GM12878 (cell line): ENCODE measurements at regions not wholly inside any gene's neighbourhood (a gene's known extent, or its start where the extent isn't known, plus 50 kb on each side); places are given as distances from the start of the nearest gene placed in this dataset.

Experiments
- ATAC-seq: fragments of 200-7000 bp; cut with Tn5 transposase; 3 replicates; pipeline ENCODE4 v1.9.1; 2020; ENCODE audit warnings: mild to moderate bottlenecking, moderate library complexity
- BruUV-seq: library from RNA; stranded (reverse); fragments of 400-500 nt; replicated peaks from 2 replicates; lab custom pipeline; 2021; lab: Mats Ljungman, UMichigan
- CTCF ChIA-PET: fragments of 300-600 bp; sonication (Branson Sonifier 250); formaldehyde crosslinking; extraction: SDS; loops from one replicate; lab custom pipeline; 2021; ENCODE audit warnings: inconsistent platforms; lab: Yijun Ruan, JAX
- POLR2A ChIA-PET: fragments of 350-600 bp; formaldehyde crosslinking; extraction: SDS; loops from one replicate; lab custom pipeline; 2021; ENCODE audit warnings: inconsistent platforms; lab: Charles Lee
- RAD21 ChIA-PET: fragments of 300-600 bp; sonication (Branson Sonifier 250); formaldehyde crosslinking; loops from one replicate; lab custom pipeline; 2023; ENCODE audit warnings: antibody characterized with exemption; ENCODE audit not compliant: unreplicated experiment; lab: Charles Lee
- SMC1A ChIA-PET: fragments of 300-600 bp; sonication (Branson Sonifier 250); formaldehyde crosslinking; loops from one replicate; lab custom pipeline; 2023; ENCODE audit not compliant: unreplicated experiment, uncharacterized antibody; lab: Charles Lee
- DNase-seq: peaks from one replicate; pipeline ENCODE4 v3.0.0-alpha.2; 2011; ENCODE audit warnings: low read depth, low spot score
- FAIRE-seq: peaks from 3 replicates; lab custom pipeline; 2011; peaks lifted over from hg19 to GRCh38; lab: Jason Lieb, UNC
- H2AFZ ChIP-seq: 2 replicates; pipeline ENCODE4 v1.6.0; 2011; ENCODE audit warnings: low read depth, low read length, control low read depth; ENCODE audit not compliant: control insufficient read depth
- H3K27ac ChIP-seq: 2 replicates; pipeline ENCODE4 v1.5.1; 2011; ENCODE audit warnings: control low read depth; ENCODE audit not compliant: control insufficient read depth, insufficient read depth
- H3K27me3 ChIP-seq, 2 experiments: replicated peaks in 1 of 2; 2 replicates each; pipeline versions ENCODE4 v1.6.0 to v1.6.1; 2011; ENCODE audit warnings: low read length in 1 of 2; ENCODE audit not compliant: control insufficient read depth in 2 of 2, insufficient read depth in 2 of 2
- H3K36me3 ChIP-seq, 2 experiments: 2 replicates each; pipeline ENCODE4 v1.5.1; 2011; ENCODE audit warnings: low read length in 1 of 2; ENCODE audit not compliant: control insufficient read depth in 2 of 2, insufficient read depth in 2 of 2
- H3K4me1 ChIP-seq: 2 replicates; pipeline ENCODE4 v1.6.1; 2011; ENCODE audit warnings: mild to moderate bottlenecking, low read length, moderate library complexity, mixed read lengths; ENCODE audit not compliant: control insufficient read depth, insufficient read depth
- H3K4me2 ChIP-seq: 2 replicates; pipeline ENCODE4 v1.6.0; 2011; ENCODE audit warnings: control low read depth; ENCODE audit not compliant: control insufficient read depth, insufficient read depth
- H3K4me3 ChIP-seq: fragments of 200-600 bp; sonication (generic); 2 replicates; pipeline ENCODE4 v1.5.1; 2016
- H3K79me2 ChIP-seq: 2 replicates; pipeline ENCODE4 v1.6.0; 2011; ENCODE audit warnings: low read length; ENCODE audit not compliant: control insufficient read depth, insufficient read depth
- H3K9ac ChIP-seq: 2 replicates; pipeline ENCODE4 v1.8.0; 2011; ENCODE audit warnings: low read length, control low read depth, mixed read lengths; ENCODE audit not compliant: control insufficient read depth, insufficient read depth
- H3K9me3 ChIP-seq: replicated peaks from 3 replicates; pipeline ENCODE4 v1.5.1; 2011; ENCODE audit warnings: mild to moderate bottlenecking, low read length; ENCODE audit not compliant: control insufficient read depth, insufficient read depth
- H4K20me1 ChIP-seq: 2 replicates; pipeline ENCODE4 v1.6.0; 2011; ENCODE audit not compliant: control insufficient read depth, insufficient read depth
- BCL11A ChIP-seq: IDR thresholded peaks from 2 replicates; pipeline ENCODE4 v1.6.1; 2011; ENCODE audit warnings: low read depth, low read length
- CHD1 ChIP-seq: IDR thresholded peaks from 2 replicates; pipeline ENCODE4 v1.6.1; 2012; ENCODE audit warnings: low read depth, low read length, improper control_type of control experiment
- CHD2 ChIP-seq: IDR thresholded peaks from 2 replicates; pipeline ENCODE4 v1.6.1; 2011; ENCODE audit warnings: low read depth, low read length, improper control_type of control experiment, borderline replicate concordance
- GABPA ChIP-seq: IDR thresholded peaks from 2 replicates; pipeline ENCODE4 v1.6.1; 2014; ENCODE audit warnings: antibody characterized with exemption, low read depth, mild to moderate bottlenecking, inconsistent platforms
- IKZF2 ChIP-seq, 2 experiments: fragments of 450-650 bp; IDR thresholded peaks; 2 replicates each; pipeline ENCODE4 v1.6.1; 2017; ENCODE audit warnings: mild to moderate bottlenecking in 2 of 2, moderate library complexity in 2 of 2
- JUND ChIP-seq: IDR thresholded peaks from 2 replicates; pipeline ENCODE4 v1.6.1; 2012; ENCODE audit warnings: low read depth, mild to moderate bottlenecking, low read length, improper control_type of control experiment, moderate library complexity
- NFIC ChIP-seq: IDR thresholded peaks from 2 replicates; pipeline ENCODE4 v1.6.1; 2012; ENCODE audit warnings: low read depth, mild to moderate bottlenecking, inconsistent platforms, low read length, moderate library complexity
- NRF1 ChIP-seq: conservative IDR thresholded peaks from 2 replicates; pipeline ENCODE4 v1.6.1; 2011; ENCODE audit warnings: mild to moderate bottlenecking, low read depth, low read length, improper control_type of control experiment
- POLR2AphosphoS5 ChIP-seq: IDR thresholded peaks from 2 replicates; pipeline ENCODE4 v1.6.1; 2011; ENCODE audit warnings: mild to moderate bottlenecking, low read length, inconsistent platforms
- POU2F2 ChIP-seq: IDR thresholded peaks from 3 replicates; pipeline ENCODE4 v1.6.1; 2011; ENCODE audit warnings: low read depth, mild to moderate bottlenecking, low read length, borderline replicate concordance
- RAD51 ChIP-seq: fragments of 450-650 bp; IDR thresholded peaks from 2 replicates; pipeline ENCODE4 v1.6.1; 2016; ENCODE audit warnings: moderate library complexity, mild to moderate bottlenecking, inconsistent platforms
- RUNX3 ChIP-seq: IDR thresholded peaks from 2 replicates; pipeline ENCODE4 v1.6.1; 2012; ENCODE audit warnings: low read length, inconsistent platforms
- SMAD1 ChIP-seq: fragments of 450-650 bp; IDR thresholded peaks from 2 replicates; pipeline ENCODE4 v1.6.1; 2018; ENCODE audit warnings: mild to moderate bottlenecking, low read depth; ENCODE audit not compliant: partially characterized antibody
- STAT1 ChIP-seq: fragments of 450-650 bp; conservative IDR thresholded peaks from 2 replicates; pipeline ENCODE4 v1.6.1; 2014; ENCODE audit warnings: antibody characterized with exemption, mild to moderate bottlenecking
- TCF7 ChIP-seq: IDR thresholded peaks from 2 replicates; pipeline ENCODE4 v1.6.1; 2014; ENCODE audit warnings: antibody characterized with exemption, borderline replicate concordance
- WGBS: methylation state at CpG from one replicate; pipeline ENCODE4 v1.1.6; 2016; ENCODE audit warnings: low lambda C conversion rate; ENCODE audit not compliant: insufficient replicate concordance, insufficient coverage; ENCODE audit errors: missing lambda C conversion rate; 5-methylcytosine and 5-hydroxymethylcytosine counted together
- in situ Hi-C: fragments of 300-500 bp; cut with MboI; formaldehyde crosslinking; loops from 9 replicates; pipeline ENCODE4 v1.14.3; 2018; ENCODE audit warnings: mixed read lengths
- intact Hi-C: fragments of 100-400 bp; cut with micrococcal nuclease; formaldehyde crosslinking; loops from one replicate; pipeline ENCODE4 v1.14.2; 2022; ENCODE audit not compliant: unreplicated experiment

DNA sequence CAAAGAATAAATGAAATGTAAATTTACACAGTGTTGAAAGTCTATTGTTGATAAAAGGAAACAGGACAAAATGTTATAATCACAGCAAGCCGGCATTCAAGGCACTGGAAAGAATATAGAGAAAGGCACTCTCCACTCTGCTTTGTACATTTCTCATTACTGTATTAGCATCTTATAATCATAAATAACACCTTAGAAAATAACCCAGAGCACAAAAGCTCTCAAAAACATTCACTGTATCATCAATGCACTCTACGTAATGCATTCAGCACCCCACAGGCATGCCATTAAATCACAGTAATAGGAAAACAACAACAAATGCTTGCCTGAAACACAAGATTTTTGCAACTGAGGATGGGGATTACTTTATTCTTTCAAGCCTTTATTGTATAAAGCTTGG, 75.3 kb upstream of the TRPC3 start:
- RAD21 ChIA-PET: no interaction called here
- POLR2A ChIA-PET: no interaction called here
- H3K4me2 ChIP-seq: no peak overlapping the region
- CTCF ChIA-PET: no interaction called here
- no peak overlapping the region for H3K9ac ChIP-seq
- no peak overlapping the region for H2AFZ ChIP-seq
- H3K4me1 ChIP-seq: no peaks in the 10 kb centered on the region
- no TSS peak for BruUV-seq
- no peak overlapping the region for H3K27ac ChIP-seq
- ATAC-seq: no peak
- H3K79me2 ChIP-seq: no peaks in the 10 kb centered on the region
- SMC1A ChIA-PET: no interaction called here
- no peak for TF ChIP-seq IKZF2 (IDR thresholded peaks at IDR 0.05)
- TF ChIP-seq CHD2: no peak
- TF ChIP-seq SMAD1: no peak
- no peak for TF ChIP-seq POLR2AphosphoS5
- no peak for TF ChIP-seq JUND
- no peak for TF ChIP-seq NRF1
- TF ChIP-seq GABPA: no peak
- TF ChIP-seq RAD51: no peak
- no peak for TF ChIP-seq CHD1
- no peak for TF ChIP-seq NFIC
- TF ChIP-seq RUNX3: no peak
- TF ChIP-seq POU2F2: no peak
- no peak for TF ChIP-seq TCF7
- TF ChIP-seq BCL11A: no peak
- TF ChIP-seq STAT1: no peak
- TF ChIP-seq, all 136 proteins: peak for 0
- Histone ChIP-seq H3K4me3 (no peak overlapping the region), H3K27me3 (no peaks in the 10 kb centered on the region), H3K36me3 (no peaks in the 10 kb centered on the region), H3K9me3 (no peaks in the 10 kb centered on the region), H4K20me1 (no peaks in the 10 kb centered on the region)
- intact Hi-C loops (no loop called here), in situ Hi-C loops (no loop called here)
- FAIRE-seq (no peak), DNase-seq (no peak)
- 52% methylated on average over 2 of the region's 2 CpGs for WGBS
